Activated CD4-positive, alpha-beta T cell treated with anti-CD3 and anti-CD28 coated beads, Interleukin-2, amount 10 ng/mL, durations not matched to agents 7 days and 5 days (primary cell): ENCODE measurements at regions not wholly inside any gene's neighbourhood (a gene's known extent, or its start where the extent isn't known, plus 50 kb on each side); places are given as distances from the start of the nearest gene placed in this dataset.
"Not testable (repeated sequence)": the region's sequence is repeated elsewhere in the genome, so short reads cannot be mapped to it uniquely, and the experiment has no call there.

Source experiments
- CTCF ChIA-PET: fragments of 350-600 bp; sonication (Branson Sonifier 250); formaldehyde crosslinking; loops from one replicate; lab custom pipeline; 2021; ENCODE audit warnings: antibody characterized with exemption; lab: Charles Lee
- POLR2A ChIA-PET: fragments of 350-600 bp; sonication (Branson Sonifier 250); formaldehyde crosslinking; loops from one replicate; lab custom pipeline; 2021; ENCODE audit warnings: antibody characterized with exemption; lab: Charles Lee
- DNase-seq: peaks from one replicate; pipeline ENCODE4 v3.0.0-alpha.2; 2020
- H3K27ac Mint-ChIP-seq: one replicate; pipeline ENCODE4 v1.8.0; 2021; ENCODE audit warnings: mild to moderate bottlenecking, moderate library complexity, mixed read lengths
- H3K27me3 Mint-ChIP-seq: one replicate; pipeline ENCODE4 v1.8.0; 2021; ENCODE audit warnings: mixed read lengths
- H3K36me3 Mint-ChIP-seq: one replicate; pipeline ENCODE4 v1.8.0; 2021; ENCODE audit warnings: low read depth, mixed read lengths
- H3K4me1 Mint-ChIP-seq: one replicate; pipeline ENCODE4 v1.8.0; 2021; ENCODE audit warnings: mixed read lengths
- H3K4me3 Mint-ChIP-seq: one replicate; pipeline ENCODE4 v1.8.0; 2021; ENCODE audit warnings: mild to moderate bottlenecking, moderate library complexity, mixed read lengths
- H3K9me3 Mint-ChIP-seq: one replicate; pipeline ENCODE4 v1.8.0; 2021; ENCODE audit warnings: mixed read lengths

DNA sequence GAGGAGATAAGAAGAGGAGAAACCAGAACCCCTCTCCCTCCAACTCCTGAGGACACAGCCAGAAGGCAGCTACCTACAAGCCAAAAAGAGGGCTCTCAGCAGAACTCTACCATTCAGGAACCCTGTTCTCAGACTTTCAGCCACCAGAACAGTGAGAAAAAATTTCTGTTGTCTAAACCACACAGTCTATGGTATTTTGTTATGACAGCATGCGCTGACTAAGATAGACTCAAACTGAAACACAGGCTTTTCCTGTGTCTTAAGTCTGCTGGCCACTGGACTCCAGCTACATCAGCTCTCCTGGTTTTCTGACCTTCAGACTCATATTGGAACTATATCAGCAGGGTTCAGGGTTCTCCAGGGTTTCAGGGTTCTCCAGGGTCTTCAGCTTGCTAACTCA is 126.5 kb upstream of the TNFSF4 start:
- CTCF ChIA-PET, result no interaction called here
- H3K4me3 Mint-ChIP-seq, result no peak overlapping the region
- no peaks in the 10 kb centered on the region for H3K27me3 Mint-ChIP-seq
- H3K36me3 Mint-ChIP-seq, result no peaks in the 10 kb centered on the region
- no peak for DNase-seq
- H3K9me3 Mint-ChIP-seq, result peaks cover 3% of the 10 kb centered on the region
- H3K27ac Mint-ChIP-seq, result no peak overlapping the region
- POLR2A ChIA-PET, result no interaction called here
- H3K4me1 Mint-ChIP-seq, result peaks cover 18% of the 10 kb centered on the region

DNA sequence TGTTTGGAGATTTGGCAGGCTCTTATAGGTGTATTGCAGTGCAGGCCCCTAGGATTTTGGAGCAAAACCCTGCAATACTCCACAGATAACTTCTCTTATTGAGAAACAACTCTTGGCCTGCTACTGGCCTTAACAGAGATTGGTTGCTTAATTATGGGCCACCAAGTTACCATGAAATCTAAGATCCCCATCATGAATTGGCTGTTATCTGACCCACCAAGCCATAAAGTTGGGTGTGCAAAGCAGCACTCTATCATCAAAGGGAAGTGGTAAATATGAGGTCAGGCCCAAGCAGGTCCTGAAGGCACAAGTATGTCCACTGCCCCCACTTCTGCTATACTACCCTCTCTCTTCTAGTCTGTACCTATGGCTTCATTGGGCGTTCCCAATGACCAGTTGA is 130.0 kb upstream of the TNFSF4 start:
- no peak overlapping the region for H3K27ac Mint-ChIP-seq
- peaks cover 3% of the 10 kb centered on the region for H3K9me3 Mint-ChIP-seq
- ChIA-PET CTCF (no interaction called here), POLR2A (no interaction called here)
- no peaks in the 10 kb centered on the region for H3K27me3 Mint-ChIP-seq
- no peaks in the 10 kb centered on the region for H3K36me3 Mint-ChIP-seq
- peaks cover 6% of the 10 kb centered on the region for H3K4me1 Mint-ChIP-seq
- no peak for DNase-seq
- H3K4me3 Mint-ChIP-seq, result no peak overlapping the region

DNA sequence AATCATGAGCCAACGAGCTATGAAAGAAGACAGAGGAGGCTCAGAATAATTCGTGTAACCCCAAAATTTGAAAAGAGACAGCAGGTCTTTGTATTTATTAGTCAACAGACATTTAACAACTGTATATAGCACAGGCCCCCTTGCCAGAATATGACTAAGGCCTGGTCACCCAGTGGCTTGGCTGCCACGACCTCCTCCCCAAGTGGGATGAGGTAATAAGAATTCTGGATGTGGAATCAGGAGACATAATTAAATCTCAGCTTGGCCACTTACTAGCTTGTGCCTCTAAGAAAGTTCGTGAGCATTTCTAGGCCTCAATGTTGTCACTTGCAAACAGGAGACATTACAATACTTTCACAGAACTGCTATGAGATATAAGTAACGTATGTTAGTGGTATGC is 134.2 kb upstream of the TNFSF4 start:
- peaks cover 3% of the 10 kb centered on the region for H3K9me3 Mint-ChIP-seq
- H3K4me1 Mint-ChIP-seq, result no peaks in the 10 kb centered on the region
- no peak overlapping the region for H3K4me3 Mint-ChIP-seq
- no peaks in the 10 kb centered on the region for H3K36me3 Mint-ChIP-seq
- CTCF ChIA-PET, result no interaction called here
- POLR2A ChIA-PET, result no interaction called here
- H3K27me3 Mint-ChIP-seq, result no peaks in the 10 kb centered on the region
- DNase-seq, result no peak
- no peak overlapping the region for H3K27ac Mint-ChIP-seq

DNA sequence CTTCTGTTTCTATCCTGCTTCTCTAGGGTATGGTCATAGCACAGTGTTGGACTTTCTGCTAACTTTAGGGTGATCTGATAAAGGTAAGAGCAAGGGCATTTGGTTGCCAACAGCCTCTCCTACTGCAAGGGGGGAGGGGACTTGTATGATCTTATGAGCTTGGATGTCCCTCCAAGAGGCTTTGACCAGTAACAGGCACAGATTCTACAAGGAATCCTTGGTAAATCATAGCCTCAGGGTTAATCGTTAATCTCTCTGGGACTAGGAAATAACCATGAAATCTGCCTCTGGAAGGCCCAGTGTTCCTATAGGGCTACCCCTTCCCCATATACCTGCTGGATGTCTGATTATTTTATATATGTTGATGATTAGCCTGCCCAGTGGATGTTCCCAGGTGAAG is 134.8 kb upstream of the TNFSF4 start:
- POLR2A ChIA-PET, result no interaction called here
- DNase-seq, result no peak
- CTCF ChIA-PET, result no interaction called here
- Mint-ChIP-seq H3K4me1 (no peaks in the 10 kb centered on the region), H3K4me3 (no peak overlapping the region), H3K36me3 (no peaks in the 10 kb centered on the region), H3K9me3 (peaks cover 3% of the 10 kb centered on the region), H3K27ac (no peak overlapping the region), H3K27me3 (no peaks in the 10 kb centered on the region)

DNA sequence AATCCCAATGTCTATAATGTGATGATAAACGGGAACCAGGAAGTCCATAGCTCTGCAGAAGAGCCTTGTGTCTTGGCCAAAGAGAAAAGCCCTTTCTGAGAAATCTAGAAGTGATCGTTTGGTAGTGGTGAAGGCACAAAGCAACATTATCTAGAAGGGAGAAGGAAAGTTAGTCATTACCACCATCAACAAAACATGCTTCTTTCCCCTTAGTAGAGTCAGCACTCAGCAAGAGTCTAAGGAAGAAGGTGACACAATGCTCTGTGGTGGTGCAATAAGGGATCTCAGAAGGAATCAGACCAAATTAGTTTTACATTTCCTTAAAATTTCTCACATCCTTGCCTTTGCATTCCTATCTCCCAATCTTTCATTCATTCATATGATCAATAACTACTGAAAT is 134.4 kb upstream of the PRDX6 start:
- no peak overlapping the region for H3K4me3 Mint-ChIP-seq
- H3K27me3 Mint-ChIP-seq, result no peaks in the 10 kb centered on the region
- H3K27ac Mint-ChIP-seq, result no peak overlapping the region
- ChIA-PET POLR2A (no interaction called here), CTCF (no interaction called here)
- H3K9me3 Mint-ChIP-seq, result no peaks in the 10 kb centered on the region
- H3K4me1 Mint-ChIP-seq, result no peaks in the 10 kb centered on the region
- DNase-seq, result no peak
- H3K36me3 Mint-ChIP-seq, result no peaks in the 10 kb centered on the region

DNA sequence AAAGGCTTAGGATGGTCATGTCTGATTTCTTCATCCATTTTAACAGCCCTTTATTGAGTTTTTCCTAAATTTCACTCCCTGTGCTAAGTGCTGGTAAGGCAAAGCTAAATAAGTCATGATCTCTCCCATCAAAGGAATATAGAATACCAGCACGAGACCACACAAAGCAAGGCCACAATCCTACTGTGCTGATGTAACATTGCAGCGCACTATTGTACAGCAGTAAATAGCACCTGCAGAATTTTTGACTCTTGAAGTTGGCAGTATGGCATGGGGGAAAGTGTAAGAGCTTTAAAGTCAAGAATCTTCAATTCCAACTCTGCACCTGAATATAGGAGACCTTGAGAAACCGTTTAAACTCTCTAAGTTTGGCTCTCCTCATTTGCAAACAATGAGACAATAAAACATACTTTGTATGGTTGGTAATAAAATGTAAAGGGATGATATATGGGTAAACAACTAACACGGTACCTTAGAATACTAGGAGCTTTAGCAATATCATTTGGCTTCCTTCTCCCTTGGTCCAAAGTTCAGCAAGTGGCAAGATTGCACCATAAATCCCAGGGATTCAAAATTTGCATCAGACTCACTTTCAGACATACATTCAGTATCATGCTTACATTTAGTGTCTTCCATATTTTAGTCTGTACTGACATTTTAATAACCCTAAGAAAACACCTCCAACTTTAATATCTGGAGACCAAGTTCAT is 132.9 kb upstream of the PRDX6 start:
- no peak for DNase-seq
- ChIA-PET CTCF (interaction anchor here (0.5 kb wide), 1 partner anchor 12 kb away, joined by 3 read pairs; no protein-coding TSS in a partner anchor), POLR2A (no interaction called here)
- Mint-ChIP-seq H3K27ac (no peak overlapping the region), H3K9me3 (no peaks in the 10 kb centered on the region), H3K36me3 (no peaks in the 10 kb centered on the region), H3K27me3 (no peaks in the 10 kb centered on the region), H3K4me3 (no peak overlapping the region), H3K4me1 (no peaks in the 10 kb centered on the region)

DNA sequence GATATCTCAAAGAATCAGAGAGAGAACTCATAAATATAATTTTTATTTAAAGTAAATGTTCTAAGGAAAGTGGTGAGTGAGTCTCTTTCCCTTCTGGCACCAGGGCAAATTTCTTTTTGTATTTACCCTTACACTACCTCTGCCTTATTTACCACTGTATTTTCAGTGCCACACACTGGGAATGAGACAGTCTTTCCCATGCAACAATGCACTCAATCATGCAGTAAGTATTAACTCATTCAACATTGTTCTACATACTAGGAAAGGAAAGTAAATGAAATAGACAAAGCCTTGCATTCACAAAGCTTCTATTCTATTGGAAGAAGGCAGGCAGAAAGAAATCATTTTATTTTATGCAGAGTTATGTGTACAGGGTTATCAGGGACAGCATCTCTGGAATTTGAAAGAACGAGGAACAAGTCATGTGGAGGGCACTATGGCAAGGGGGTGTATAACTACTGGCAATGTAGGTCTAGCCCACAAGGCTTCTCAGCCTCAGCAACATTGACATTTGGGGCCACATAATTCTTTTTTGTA is 129.8 kb upstream of the PRDX6 start:
- no peak overlapping the region for H3K27ac Mint-ChIP-seq
- ChIA-PET POLR2A (no interaction called here), CTCF (no interaction called here)

DNA sequence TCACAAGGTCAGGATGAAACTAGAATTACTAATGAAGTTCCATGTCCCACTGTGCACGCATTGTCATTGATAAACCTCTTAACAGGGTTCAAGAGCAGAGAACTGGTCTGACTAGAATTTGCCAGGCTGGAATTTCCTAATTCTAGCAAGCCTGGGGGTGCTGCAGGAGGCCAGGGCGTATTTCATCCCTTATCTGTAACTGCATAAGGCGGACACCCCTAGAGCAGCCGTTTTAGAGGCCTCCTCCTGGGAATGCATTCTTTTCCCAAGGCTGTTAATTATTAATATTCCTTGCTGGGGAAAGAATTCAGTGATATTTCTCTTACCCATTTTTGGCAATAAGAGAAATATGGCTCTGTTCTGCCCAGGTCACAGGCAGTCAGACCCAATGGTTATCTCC is 124.5 kb upstream of the PRDX6 start:
- DNase-seq, H3K36me3 Mint-ChIP-seq, H3K4me1 Mint-ChIP-seq, H3K27me3 Mint-ChIP-seq, POLR2A ChIA-PET, H3K27ac Mint-ChIP-seq, CTCF ChIA-PET, H3K4me3 Mint-ChIP-seq: not testable (repeated sequence)
- peaks cover 16% of the 10 kb centered on the region for H3K9me3 Mint-ChIP-seq

More for the DNA sequence above, 129.8 kb upstream of the PRDX6 start:
- Mint-ChIP-seq H3K4me3 (no peak overlapping the region), H3K9me3 (peaks cover 7% of the 10 kb centered on the region), H3K27me3 (no peaks in the 10 kb centered on the region), H3K4me1 (no peaks in the 10 kb centered on the region), H3K36me3 (no peaks in the 10 kb centered on the region)
- DNase-seq, result no peak

DNA sequence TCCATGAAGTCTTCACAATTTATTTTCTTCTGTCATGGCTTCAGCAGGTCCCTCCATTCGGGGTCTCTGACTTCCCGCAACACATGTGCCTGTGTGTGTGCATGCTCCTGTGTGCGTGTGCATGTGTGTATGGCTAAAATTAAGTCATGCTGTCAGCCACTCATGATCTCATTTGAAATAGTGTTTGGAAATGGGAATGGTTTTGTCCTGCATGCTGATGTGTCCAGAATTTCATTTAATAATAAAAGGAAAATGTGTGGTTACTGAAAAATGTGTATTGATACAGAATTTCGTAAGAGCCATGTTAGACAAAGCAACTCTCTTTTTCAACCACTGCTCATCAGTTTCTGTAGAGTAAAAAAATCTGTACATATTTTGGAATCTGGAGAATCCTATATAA is 123.8 kb upstream of the PRDX6 start:
- CTCF ChIA-PET, result no interaction called here
- Mint-ChIP-seq H3K9me3 (peaks cover 16% of the 10 kb centered on the region), H3K36me3 (peaks cover 2% of the 10 kb centered on the region), H3K4me3 (no peak overlapping the region), H3K4me1 (peaks cover 4% of the 10 kb centered on the region), H3K27me3 (no peaks in the 10 kb centered on the region), H3K27ac (no peak overlapping the region)
- POLR2A ChIA-PET, result no interaction called here
- DNase-seq, result no peak

DNA sequence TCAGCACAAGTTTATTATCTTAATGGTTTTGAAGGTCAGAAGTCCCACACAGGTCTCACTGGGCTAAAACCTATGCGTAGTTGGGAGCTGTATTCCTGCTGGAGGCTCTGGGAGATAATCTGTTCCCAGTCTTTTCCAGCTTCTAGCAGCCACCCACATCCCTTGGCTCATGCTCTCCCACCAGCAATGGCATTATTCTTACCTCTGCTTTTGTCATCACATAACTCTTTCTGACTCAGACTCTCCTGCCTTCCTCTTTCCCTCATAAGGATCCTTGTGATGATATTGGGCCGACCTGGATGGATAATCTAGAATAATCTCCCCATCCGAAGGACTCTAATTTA is 122.2 kb upstream of the PRDX6 start:
- no peak overlapping the region for H3K27ac Mint-ChIP-seq
- H3K27me3 Mint-ChIP-seq, result no peaks in the 10 kb centered on the region
- no peak overlapping the region for H3K4me3 Mint-ChIP-seq
- POLR2A ChIA-PET, result no interaction called here
- H3K36me3 Mint-ChIP-seq, result peaks cover 2% of the 10 kb centered on the region
- DNase-seq, result no peak
- CTCF ChIA-PET, result no interaction called here
- H3K4me1 Mint-ChIP-seq, result peaks cover 4% of the 10 kb centered on the region
- H3K9me3 Mint-ChIP-seq, result peaks cover 16% of the 10 kb centered on the region

DNA sequence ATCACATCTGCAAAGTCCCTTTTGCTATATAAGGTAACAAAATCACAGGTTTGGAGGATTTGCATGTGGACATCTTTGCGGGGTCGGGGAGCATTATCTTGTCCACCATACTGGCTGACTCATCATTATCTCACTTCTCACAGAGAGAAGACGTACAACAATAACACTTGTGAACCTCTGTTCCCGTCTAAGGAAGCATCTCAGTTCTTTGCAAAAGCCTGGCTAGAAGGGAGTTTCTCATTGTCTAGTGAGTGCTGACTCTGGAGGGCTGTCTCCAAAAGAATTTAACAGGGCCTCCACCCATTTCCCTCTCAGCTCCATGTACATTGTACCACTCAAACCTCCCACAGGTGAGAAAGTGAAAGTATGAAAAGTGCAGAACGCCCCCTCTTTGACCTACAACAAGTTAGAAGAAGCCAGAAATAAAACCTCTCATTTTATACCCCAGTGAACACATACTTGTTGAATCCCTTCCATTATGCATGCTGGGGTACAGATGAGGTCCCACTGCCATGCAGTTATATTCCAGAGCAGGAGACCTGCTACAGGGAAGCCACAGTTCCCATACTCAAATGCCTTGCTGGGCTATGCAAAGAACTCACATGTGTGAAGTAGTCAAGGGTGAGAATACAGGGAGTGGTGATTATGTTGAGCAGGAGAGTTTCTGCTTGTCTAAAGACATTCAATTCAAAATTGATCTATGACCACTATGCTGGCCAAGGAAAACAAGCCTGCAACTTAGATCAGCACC is 121.7 kb upstream of the PRDX6 start:
- H3K4me1 Mint-ChIP-seq, result peaks cover 5% of the 10 kb centered on the region
- peaks cover 16% of the 10 kb centered on the region for H3K9me3 Mint-ChIP-seq
- POLR2A ChIA-PET, result no interaction called here
- no peak overlapping the region for H3K4me3 Mint-ChIP-seq
- CTCF ChIA-PET, result no interaction called here
- H3K36me3 Mint-ChIP-seq, result peaks cover 2% of the 10 kb centered on the region
- no peaks in the 10 kb centered on the region for H3K27me3 Mint-ChIP-seq
- no peak for DNase-seq
- no peak overlapping the region for H3K27ac Mint-ChIP-seq

DNA sequence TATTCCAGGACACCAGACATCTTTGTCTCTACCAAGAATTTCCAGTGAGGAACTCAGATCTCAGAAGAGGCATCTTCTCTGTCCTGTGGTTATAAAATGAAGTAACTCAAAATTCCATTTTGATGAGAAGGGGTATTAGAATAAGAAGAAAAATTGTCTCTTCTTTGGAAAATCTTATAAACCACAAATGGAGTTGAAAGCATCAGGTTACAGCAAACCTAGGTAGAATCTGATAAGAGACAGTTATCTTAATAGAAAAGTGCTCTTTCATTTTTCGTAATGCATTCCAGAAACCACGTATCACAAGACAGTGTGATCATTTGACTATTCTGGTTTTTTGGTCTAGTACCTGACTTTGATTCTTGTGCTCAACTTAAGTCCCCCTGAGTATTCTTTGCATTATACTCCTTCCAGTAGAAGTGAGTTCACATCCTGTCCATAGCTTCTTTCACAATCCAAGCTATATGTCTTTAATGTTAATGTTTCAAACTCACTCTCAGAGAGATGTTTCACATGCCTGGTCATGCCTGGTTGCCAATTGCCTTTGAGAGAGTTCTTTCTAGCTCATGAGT is 120.9 kb upstream of the PRDX6 start:
- Mint-ChIP-seq H3K4me1 (peaks cover 7% of the 10 kb centered on the region), H3K4me3 (no peak overlapping the region), H3K27ac (no peak overlapping the region), H3K9me3 (peaks cover 16% of the 10 kb centered on the region), H3K36me3 (peaks cover 2% of the 10 kb centered on the region), H3K27me3 (no peaks in the 10 kb centered on the region)
- CTCF ChIA-PET, result interaction anchor here (0.6 to 1.0 kb wide), 2 partner anchors 12 kb away, joined by 3 read pairs; no protein-coding TSS in a partner anchor
- no peak for DNase-seq
- POLR2A ChIA-PET, result no interaction called here

DNA sequence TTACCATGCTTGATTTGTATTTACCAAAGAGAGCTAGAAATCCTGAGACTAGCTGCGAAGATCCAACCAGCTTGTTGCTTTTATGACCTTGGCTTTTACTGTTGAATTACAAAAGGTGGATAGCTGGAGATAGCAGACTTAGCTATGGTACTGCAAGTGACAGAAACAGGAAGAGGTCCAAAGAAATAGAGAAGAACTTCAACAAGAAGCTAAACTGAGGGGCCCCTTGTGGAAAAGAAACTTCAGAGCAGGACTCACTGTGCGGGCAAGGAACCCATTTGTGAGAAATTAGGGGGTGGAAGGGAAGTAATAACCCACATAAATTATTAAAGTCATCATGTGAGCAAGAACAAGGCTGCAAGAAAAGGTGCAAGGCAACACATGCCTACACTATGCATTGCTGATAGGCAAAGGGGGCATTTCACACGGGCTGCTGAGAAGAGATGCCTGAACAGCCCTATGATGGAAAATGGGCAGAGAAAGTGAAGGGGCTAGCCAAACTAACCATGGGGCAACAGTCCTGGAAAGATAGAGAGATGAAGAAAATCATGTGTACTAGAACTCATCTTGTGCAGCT is 116.6 kb upstream of the PRDX6 start:
- Mint-ChIP-seq H3K4me1 (peaks cover 4% of the 10 kb centered on the region), H3K36me3 (peaks cover 2% of the 10 kb centered on the region), H3K4me3 (no peak overlapping the region), H3K27me3 (no peaks in the 10 kb centered on the region), H3K9me3 (no peaks in the 10 kb centered on the region), H3K27ac (no peak overlapping the region)
- POLR2A ChIA-PET, result no interaction called here
- CTCF ChIA-PET, result no interaction called here
- DNase-seq, result no peak
